ENCODE measurements at regions not wholly inside any gene's neighbourhood (a gene's known extent, or its start where the extent isn't known, plus 50 kb on each side); places are given as distances from the start of the nearest gene placed in this dataset.

DNA sequence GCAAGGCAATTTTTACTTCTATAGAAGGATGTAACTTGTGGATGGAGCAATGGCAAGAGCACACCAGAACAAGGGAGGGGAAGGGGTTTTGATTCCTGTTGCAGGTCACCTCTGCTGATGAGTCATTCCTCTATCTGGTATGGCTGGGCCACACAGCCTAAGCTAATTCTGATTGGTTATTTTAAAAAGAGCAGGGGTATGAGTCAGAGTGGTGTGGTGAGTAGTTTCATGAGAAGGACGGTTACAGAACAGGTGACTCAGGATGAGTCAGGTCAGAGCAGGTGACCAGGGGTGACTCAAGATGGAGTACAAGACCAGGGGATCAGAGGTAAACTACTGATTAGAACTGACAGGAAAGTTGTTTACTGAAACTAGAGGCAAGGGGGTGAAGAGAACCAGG is 231.9 kb upstream of the USP9Y start:
- TF ChIP-seq EP300 (conservative IDR thresholded peaks at IDR 0.05; ENCODE audit: poor library complexity, severe bottlenecking): no peak
- TF ChIP-seq, protein P1, sequence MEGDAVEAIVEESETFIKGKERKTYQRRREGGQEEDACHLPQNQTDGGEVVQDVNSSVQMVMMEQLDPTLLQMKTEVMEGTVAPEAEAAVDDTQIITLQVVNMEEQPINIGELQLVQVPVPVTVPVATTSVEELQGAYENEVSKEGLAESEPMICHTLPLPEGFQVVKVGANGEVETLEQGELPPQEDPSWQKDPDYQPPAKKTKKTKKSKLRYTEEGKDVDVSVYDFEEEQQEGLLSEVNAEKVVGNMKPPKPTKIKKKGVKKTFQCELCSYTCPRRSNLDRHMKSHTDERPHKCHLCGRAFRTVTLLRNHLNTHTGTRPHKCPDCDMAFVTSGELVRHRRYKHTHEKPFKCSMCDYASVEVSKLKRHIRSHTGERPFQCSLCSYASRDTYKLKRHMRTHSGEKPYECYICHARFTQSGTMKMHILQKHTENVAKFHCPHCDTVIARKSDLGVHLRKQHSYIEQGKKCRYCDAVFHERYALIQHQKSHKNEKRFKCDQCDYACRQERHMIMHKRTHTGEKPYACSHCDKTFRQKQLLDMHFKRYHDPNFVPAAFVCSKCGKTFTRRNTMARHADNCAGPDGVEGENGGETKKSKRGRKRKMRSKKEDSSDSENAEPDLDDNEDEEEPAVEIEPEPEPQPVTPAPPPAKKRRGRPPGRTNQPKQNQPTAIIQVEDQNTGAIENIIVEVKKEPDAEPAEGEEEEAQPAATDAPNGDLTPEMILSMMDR (IDR thresholded peaks at IDR 0.05; ENCODE audit: poor library complexity, severe bottlenecking): no peak
- TF ChIP-seq, protein P2, sequence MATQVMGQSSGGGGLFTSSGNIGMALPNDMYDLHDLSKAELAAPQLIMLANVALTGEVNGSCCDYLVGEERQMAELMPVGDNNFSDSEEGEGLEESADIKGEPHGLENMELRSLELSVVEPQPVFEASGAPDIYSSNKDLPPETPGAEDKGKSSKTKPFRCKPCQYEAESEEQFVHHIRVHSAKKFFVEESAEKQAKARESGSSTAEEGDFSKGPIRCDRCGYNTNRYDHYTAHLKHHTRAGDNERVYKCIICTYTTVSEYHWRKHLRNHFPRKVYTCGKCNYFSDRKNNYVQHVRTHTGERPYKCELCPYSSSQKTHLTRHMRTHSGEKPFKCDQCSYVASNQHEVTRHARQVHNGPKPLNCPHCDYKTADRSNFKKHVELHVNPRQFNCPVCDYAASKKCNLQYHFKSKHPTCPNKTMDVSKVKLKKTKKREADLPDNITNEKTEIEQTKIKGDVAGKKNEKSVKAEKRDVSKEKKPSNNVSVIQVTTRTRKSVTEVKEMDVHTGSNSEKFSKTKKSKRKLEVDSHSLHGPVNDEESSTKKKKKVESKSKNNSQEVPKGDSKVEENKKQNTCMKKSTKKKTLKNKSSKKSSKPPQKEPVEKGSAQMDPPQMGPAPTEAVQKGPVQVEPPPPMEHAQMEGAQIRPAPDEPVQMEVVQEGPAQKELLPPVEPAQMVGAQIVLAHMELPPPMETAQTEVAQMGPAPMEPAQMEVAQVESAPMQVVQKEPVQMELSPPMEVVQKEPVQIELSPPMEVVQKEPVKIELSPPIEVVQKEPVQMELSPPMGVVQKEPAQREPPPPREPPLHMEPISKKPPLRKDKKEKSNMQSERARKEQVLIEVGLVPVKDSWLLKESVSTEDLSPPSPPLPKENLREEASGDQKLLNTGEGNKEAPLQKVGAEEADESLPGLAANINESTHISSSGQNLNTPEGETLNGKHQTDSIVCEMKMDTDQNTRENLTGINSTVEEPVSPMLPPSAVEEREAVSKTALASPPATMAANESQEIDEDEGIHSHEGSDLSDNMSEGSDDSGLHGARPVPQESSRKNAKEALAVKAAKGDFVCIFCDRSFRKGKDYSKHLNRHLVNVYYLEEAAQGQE (IDR thresholded peaks at IDR 0.05; ENCODE audit: borderline replicate concordance): no peak
- no peak for TF ChIP-seq POLR2AphosphoS5 (IDR thresholded peaks at IDR 0.05)
- TF ChIP-seq EZH2 (IDR thresholded peaks at IDR 0.05; ENCODE audit: borderline replicate concordance, insufficient read depth, low read length, poor library complexity, severe bottlenecking): no peak
